Mesendoderm (in vitro differentiated cells): ENCODE measurements at regions not wholly inside any gene's neighbourhood (a gene's known extent, or its start where the extent isn't known, plus 50 kb on each side); places are given as distances from the start of the nearest gene placed in this dataset.

ENCODE experiments used
- DNase-seq: peaks from one replicate; pipeline ENCODE4 v3.0.0; 2013
- H2AK5ac ChIP-seq: 2 replicates; pipeline ENCODE4 v1.6.1; 2013; ENCODE audit warnings: low read length, inconsistent platforms
- H2BK120ac ChIP-seq: 2 replicates; pipeline ENCODE4 v1.6.1; 2013; ENCODE audit warnings: low read depth, mild to moderate bottlenecking, low read length, moderate library complexity, mixed read lengths
- H2BK15ac ChIP-seq: replicated peaks from 2 replicates; pipeline ENCODE4 v1.6.1; 2013; ENCODE audit warnings: low read depth, mild to moderate bottlenecking, moderate library complexity
- H2BK5ac ChIP-seq: 2 replicates; pipeline ENCODE4 v1.6.1; 2013; ENCODE audit warnings: low read length, inconsistent platforms
- H3K18ac ChIP-seq: 2 replicates; pipeline ENCODE4 v1.6.1; 2013; ENCODE audit warnings: mild to moderate bottlenecking, low read length, mixed read lengths
- H3K23ac ChIP-seq: one replicate; pipeline ENCODE4 v1.6.1; 2013; ENCODE audit warnings: low read length
- H3K27ac ChIP-seq: 2 replicates; pipeline ENCODE4 v1.5.1; 2013; ENCODE audit warnings: low read depth, mild to moderate bottlenecking, inconsistent platforms, low read length, moderate library complexity
- H3K27me3 ChIP-seq: 2 replicates; pipeline ENCODE4 v1.6.1; 2013; ENCODE audit warnings: low read length, control low read depth, mild to moderate bottlenecking, inconsistent platforms; ENCODE audit not compliant: insufficient read depth, poor library complexity
- H3K36me3 ChIP-seq: 2 replicates; pipeline ENCODE4 v1.6.1; 2013; ENCODE audit warnings: low read length, inconsistent platforms; ENCODE audit not compliant: control insufficient read depth, insufficient read depth
- H3K4ac ChIP-seq: one replicate; pipeline ENCODE4 v1.6.1; 2013; ENCODE audit warnings: low read depth, mild to moderate bottlenecking, low read length, moderate library complexity
- H3K4me1 ChIP-seq: 2 replicates; pipeline ENCODE4 v1.6.1; 2013; ENCODE audit warnings: low read depth, low read length, inconsistent platforms; ENCODE audit not compliant: control insufficient read depth
- H3K4me2 ChIP-seq: 2 replicates; pipeline ENCODE4 v1.6.1; 2013; ENCODE audit warnings: low read length
- H3K4me3 ChIP-seq: 2 replicates; pipeline ENCODE4 v1.5.1; 2013; ENCODE audit warnings: mild to moderate bottlenecking, low read length
- H3K56ac ChIP-seq: one replicate; pipeline ENCODE4 v1.6.1; 2013; ENCODE audit warnings: low read length
- H3K79me1 ChIP-seq: 2 replicates; pipeline ENCODE4 v1.6.1; 2013; ENCODE audit warnings: low read length, inconsistent platforms
- H3K79me2 ChIP-seq: 2 replicates; pipeline ENCODE4 v1.6.1; 2013; ENCODE audit warnings: mild to moderate bottlenecking, low read length; ENCODE audit not compliant: control insufficient read depth, insufficient read depth
- H3K9ac ChIP-seq: 2 replicates; pipeline ENCODE4 v1.6.1; 2013; ENCODE audit warnings: low read length, inconsistent platforms
- H4K5ac ChIP-seq: one replicate; pipeline ENCODE4 v1.6.1; 2013; ENCODE audit warnings: low read length
- H4K8ac ChIP-seq: one replicate; pipeline ENCODE4 v1.6.1; 2013; ENCODE audit warnings: low read depth, mild to moderate bottlenecking, control low read depth, low read length, moderate library complexity
- WGBS: extraction: QIAGEN DNeasy Blood & Tissue Kit; methylation state at CpG from one replicate; pipeline ENCODE4 v1.1.7; 2013; ENCODE audit warnings: low lambda C conversion rate, missing lambda C conversion rate; ENCODE audit not compliant: insufficient coverage; ENCODE audit errors: extremely low coverage; 5-methylcytosine and 5-hydroxymethylcytosine counted together

- Histone ChIP-seq H3K18ac (no peak overlapping the region), H4K8ac (no peak overlapping the region), H3K9ac (no peak overlapping the region), H3K36me3 (no peaks in the 10 kb centered on the region), H3K4me1 (no peaks in the 10 kb centered on the region), H2BK5ac (no peak overlapping the region), H3K27me3 (no peaks in the 10 kb centered on the region), H4K5ac (no peak overlapping the region), H3K56ac (no peak overlapping the region), H2BK120ac (no peak overlapping the region), H3K4ac (no peak overlapping the region), H3K4me2 (no peak overlapping the region), H3K27ac (no peak overlapping the region), H3K23ac (no peak overlapping the region), H3K79me2 (no peaks in the 10 kb centered on the region), H2BK15ac (no peak overlapping the region), H2AK5ac (no peak overlapping the region), H3K79me1 (no peaks in the 10 kb centered on the region), H3K4me3 (no peak overlapping the region)
- DNase-seq = no peak
- no CpG with 5 or more reads among the region's 5 CpGs for WGBS
Measured at GRCh38 chr5:152487130-152487529, 82.1 kb upstream of the NMUR2 start.

- WGBS = no CpG with 5 or more reads among the region's 2 CpGs
- Histone ChIP-seq H3K36me3 (no peaks in the 10 kb centered on the region), H3K56ac (no peak overlapping the region), H2BK5ac (no peak overlapping the region), H4K5ac (no peak overlapping the region), H3K23ac (no peak overlapping the region), H3K18ac (no peak overlapping the region), H3K79me1 (no peaks in the 10 kb centered on the region), H2BK15ac (no peak overlapping the region), H3K4me2 (no peak overlapping the region), H2BK120ac (no peak overlapping the region), H3K27ac (no peak overlapping the region), H3K79me2 (no peaks in the 10 kb centered on the region), H2AK5ac (no peak overlapping the region), H3K4me3 (no peak overlapping the region), H3K4me1 (no peaks in the 10 kb centered on the region), H3K27me3 (no peaks in the 10 kb centered on the region), H4K8ac (no peak overlapping the region), H3K4ac (no peak overlapping the region), H3K9ac (no peak overlapping the region)
- no peak for DNase-seq
Measured at GRCh38 chr5:152488869-152489268, 83.8 kb upstream of the NMUR2 start.

- H3K9ac ChIP-seq = no peak overlapping the region
Measured at GRCh38 chr5:152499814-152500535, 94.9 kb upstream of the NMUR2 start.

GRCh38 chr5:152501294-152501693, 96.2 kb upstream of the NMUR2 start:
- H2AK5ac ChIP-seq = no peak overlapping the region
- H3K79me2 ChIP-seq = no peaks in the 10 kb centered on the region
- H3K4ac ChIP-seq = no peak overlapping the region
- H2BK5ac ChIP-seq = no peak overlapping the region
- H4K5ac ChIP-seq = no peak overlapping the region
- no peak overlapping the region for H3K18ac ChIP-seq
- no peak overlapping the region for H4K8ac ChIP-seq
- H3K79me1 ChIP-seq = no peaks in the 10 kb centered on the region
- H3K9ac ChIP-seq = no peak overlapping the region
- no peaks in the 10 kb centered on the region for H3K4me1 ChIP-seq
- WGBS = no CpG with 5 or more reads among the region's 2 CpGs
- H3K27ac ChIP-seq = no peak overlapping the region
- no peak overlapping the region for H3K4me2 ChIP-seq
- no peak overlapping the region for H3K23ac ChIP-seq
- H2BK120ac ChIP-seq = no peak overlapping the region
- DNase-seq = no peak
- no peak overlapping the region for H3K4me3 ChIP-seq
- H3K56ac ChIP-seq = no peak overlapping the region
- no peaks in the 10 kb centered on the region for H3K27me3 ChIP-seq
- no peak overlapping the region for H2BK15ac ChIP-seq
- H3K36me3 ChIP-seq = no peaks in the 10 kb centered on the region

More at GRCh38 chr5:152499814-152500535, 94.9 kb upstream of the NMUR2 start:
- no peaks in the 10 kb centered on the region for H3K79me2 ChIP-seq
- H3K27ac ChIP-seq = no peak overlapping the region
- no peaks in the 10 kb centered on the region for H3K79me1 ChIP-seq
- no peak overlapping the region for H3K18ac ChIP-seq
- H4K5ac ChIP-seq = no peak overlapping the region
- no peak overlapping the region for H2BK5ac ChIP-seq
- H2AK5ac ChIP-seq = no peak overlapping the region
- H2BK120ac ChIP-seq = no peak overlapping the region
- H3K27me3 ChIP-seq = no peaks in the 10 kb centered on the region
- no CpG with 5 or more reads among the region's 4 CpGs for WGBS
- H3K4me1 ChIP-seq = no peaks in the 10 kb centered on the region
- no peak overlapping the region for H3K56ac ChIP-seq
- H3K23ac ChIP-seq = no peak overlapping the region
- DNase-seq = no peak
- no peak overlapping the region for H3K4ac ChIP-seq
- no peaks in the 10 kb centered on the region for H3K36me3 ChIP-seq
- H2BK15ac ChIP-seq = no peak overlapping the region
- H3K4me3 ChIP-seq = no peak overlapping the region
- no peak overlapping the region for H3K4me2 ChIP-seq
- no peak overlapping the region for H4K8ac ChIP-seq

GRCh38 chr5:152503206-152503605, 98.1 kb upstream of the NMUR2 start:
- peak; percentile 39 for DNase-seq
- Histone ChIP-seq H3K23ac (no peak overlapping the region), H3K36me3 (no peaks in the 10 kb centered on the region), H2BK120ac (no peak overlapping the region), H3K4me2 (no peak overlapping the region), H3K4ac (no peak overlapping the region), H3K9ac (no peak overlapping the region), H2BK15ac (no peak overlapping the region), H3K56ac (no peak overlapping the region), H3K79me2 (no peaks in the 10 kb centered on the region), H4K8ac (no peak overlapping the region), H3K27ac (no peak overlapping the region), H3K79me1 (no peaks in the 10 kb centered on the region), H2BK5ac (no peak overlapping the region), H2AK5ac (no peak overlapping the region), H3K4me3 (no peak overlapping the region), H4K5ac (no peak overlapping the region), H3K27me3 (no peaks in the 10 kb centered on the region), H3K18ac (no peak overlapping the region), H3K4me1 (no peaks in the 10 kb centered on the region)
- WGBS = no CpG with 5 or more reads among the region's 3 CpGs
